Endothelial cell of umbilical vein (primary cell): ENCODE measurements at regions not wholly inside any gene's neighbourhood (a gene's known extent, or its start where the extent isn't known, plus 50 kb on each side); places are given as distances from the start of the nearest gene placed in this dataset.

Source experiments
- CTCF ChIP-seq, 2 donors: IDR thresholded peaks; 1 replicate in 1 of 2; 2 replicates in 1 of 2; pipeline ENCODE4 v1.5.1; 2011; ENCODE audit warnings: low read length in 2 of 2, mild to moderate bottlenecking in 2 of 2, moderate library complexity in 2 of 2, control low read depth in 1 of 2, inconsistent platforms in 1 of 2, low read depth in 1 of 2; ENCODE audit not compliant: insufficient read depth in 1 of 2; ENCODE audit errors: extremely low read depth in 1 of 2
- EZH2 ChIP-seq: IDR thresholded peaks from 2 replicates; pipeline ENCODE4 v1.6.1; 2012; ENCODE audit warnings: borderline replicate concordance, low read depth, mild to moderate bottlenecking, moderate library complexity, low read length, inconsistent platforms; ENCODE audit not compliant: severe bottlenecking
- GATA2 ChIP-seq: IDR thresholded peaks from 2 replicates; pipeline ENCODE4 v1.7.0; 2011; ENCODE audit warnings: low read depth, mild to moderate bottlenecking, moderate library complexity, mixed read lengths, low read length; ENCODE audit not compliant: insufficient read length, insufficient read depth
- JUN ChIP-seq: IDR thresholded peaks from 2 replicates; pipeline ENCODE4 v1.6.1; 2011; ENCODE audit warnings: borderline replicate concordance, low read depth; ENCODE audit not compliant: insufficient read length, insufficient read depth
- POLR2A ChIP-seq: IDR thresholded peaks from 2 replicates; pipeline ENCODE4 v1.6.1; 2012; ENCODE audit warnings: low read depth, mild to moderate bottlenecking, control low read depth, low read length
- POLR2AphosphoS5 ChIP-seq: IDR thresholded peaks from 2 replicates; pipeline ENCODE4 v1.6.1; 2012; ENCODE audit warnings: low read depth, mild to moderate bottlenecking, control low read depth, low read length, moderate library complexity; ENCODE audit not compliant: insufficient read depth
- TF ChIP-seq, protein P1 (sequence below): IDR thresholded peaks from 2 replicates; pipeline ENCODE4 v1.6.1; 2011; ENCODE audit not compliant: insufficient read depth, insufficient read length

- TF ChIP-seq GATA2 = no peak
- no peak for TF ChIP-seq CTCF (IDR thresholded peaks at IDR 0.05; ENCODE audit: extremely low read depth in 1 of 2, insufficient read depth in 1 of 2, low read depth in 1 of 2, low read length in 2 of 2)
- no peak for TF ChIP-seq POLR2A
- no peak for TF ChIP-seq POLR2AphosphoS5
- TF ChIP-seq, protein P1, sequence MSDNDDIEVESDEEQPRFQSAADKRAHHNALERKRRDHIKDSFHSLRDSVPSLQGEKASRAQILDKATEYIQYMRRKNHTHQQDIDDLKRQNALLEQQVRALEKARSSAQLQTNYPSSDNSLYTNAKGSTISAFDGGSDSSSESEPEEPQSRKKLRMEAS = no peak
- TF ChIP-seq JUN = no peak
- TF ChIP-seq EZH2 = no peak
These were observed 121.3 kb upstream of the PRSS16 start for GRCh38 chr6:27126046-27126814.
